ENCODE measurements at regions not wholly inside any gene's neighbourhood (a gene's known extent, or its start where the extent isn't known, plus 50 kb on each side); places are given as distances from the start of the nearest gene placed in this dataset.
A peak's percentile ranks its signal among the peaks of the same experiment; 100 is the strongest.

DNA sequence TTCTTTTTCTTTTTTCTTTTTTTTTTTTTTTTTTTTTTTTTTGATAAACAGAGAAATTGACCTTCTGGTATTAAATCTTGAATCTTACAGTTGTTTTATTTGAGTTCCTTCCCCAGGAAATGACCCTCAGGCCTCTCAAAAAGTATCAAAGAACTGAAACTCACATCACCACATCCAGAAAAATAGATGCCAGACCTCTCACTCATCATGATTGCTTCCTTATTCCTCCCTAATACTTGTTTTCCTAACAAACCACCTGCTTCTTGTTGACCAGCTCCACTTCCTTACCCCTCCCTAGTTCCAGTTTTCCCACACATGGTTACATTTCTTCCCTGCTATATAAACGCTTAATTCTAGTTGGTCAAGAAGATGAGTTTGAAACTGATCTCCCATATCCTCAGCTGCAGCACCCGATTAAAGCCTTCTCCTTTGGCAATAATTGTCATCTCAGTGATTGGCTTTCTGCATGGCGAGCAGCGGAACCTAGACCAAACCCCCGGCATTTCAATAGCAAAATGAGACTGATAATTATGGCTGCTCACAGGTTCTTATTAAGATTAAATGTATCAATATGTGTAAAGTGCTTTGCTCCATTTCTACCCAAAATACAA, 681.1 kb upstream of the AUTS2 start:
- no peaks in the 10 kb centered on the region for H3K9me3 ChIP-seq
- H3K27me3 ChIP-seq: no peaks in the 10 kb centered on the region
- no peaks in the 10 kb centered on the region for H3K36me3 ChIP-seq
- FAIRE-seq (no peak), ATAC-seq (no peak), DNase-seq (no peak)
- TF ChIP-seq, protein P1, sequence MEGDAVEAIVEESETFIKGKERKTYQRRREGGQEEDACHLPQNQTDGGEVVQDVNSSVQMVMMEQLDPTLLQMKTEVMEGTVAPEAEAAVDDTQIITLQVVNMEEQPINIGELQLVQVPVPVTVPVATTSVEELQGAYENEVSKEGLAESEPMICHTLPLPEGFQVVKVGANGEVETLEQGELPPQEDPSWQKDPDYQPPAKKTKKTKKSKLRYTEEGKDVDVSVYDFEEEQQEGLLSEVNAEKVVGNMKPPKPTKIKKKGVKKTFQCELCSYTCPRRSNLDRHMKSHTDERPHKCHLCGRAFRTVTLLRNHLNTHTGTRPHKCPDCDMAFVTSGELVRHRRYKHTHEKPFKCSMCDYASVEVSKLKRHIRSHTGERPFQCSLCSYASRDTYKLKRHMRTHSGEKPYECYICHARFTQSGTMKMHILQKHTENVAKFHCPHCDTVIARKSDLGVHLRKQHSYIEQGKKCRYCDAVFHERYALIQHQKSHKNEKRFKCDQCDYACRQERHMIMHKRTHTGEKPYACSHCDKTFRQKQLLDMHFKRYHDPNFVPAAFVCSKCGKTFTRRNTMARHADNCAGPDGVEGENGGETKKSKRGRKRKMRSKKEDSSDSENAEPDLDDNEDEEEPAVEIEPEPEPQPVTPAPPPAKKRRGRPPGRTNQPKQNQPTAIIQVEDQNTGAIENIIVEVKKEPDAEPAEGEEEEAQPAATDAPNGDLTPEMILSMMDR (IDR thresholded peaks at IDR 0.05): no peak
- H3K4me3 ChIP-seq: no peak overlapping the region
- no peaks in the 10 kb centered on the region for H3K4me1 ChIP-seq
- H3K27ac ChIP-seq: no peak overlapping the region
- intact Hi-C loops (cut with DNase I): no loop called here
- 82 to 95% methylated on average over 5 of the region's 5 CpGs for WGBS, 2 donors

DNA sequence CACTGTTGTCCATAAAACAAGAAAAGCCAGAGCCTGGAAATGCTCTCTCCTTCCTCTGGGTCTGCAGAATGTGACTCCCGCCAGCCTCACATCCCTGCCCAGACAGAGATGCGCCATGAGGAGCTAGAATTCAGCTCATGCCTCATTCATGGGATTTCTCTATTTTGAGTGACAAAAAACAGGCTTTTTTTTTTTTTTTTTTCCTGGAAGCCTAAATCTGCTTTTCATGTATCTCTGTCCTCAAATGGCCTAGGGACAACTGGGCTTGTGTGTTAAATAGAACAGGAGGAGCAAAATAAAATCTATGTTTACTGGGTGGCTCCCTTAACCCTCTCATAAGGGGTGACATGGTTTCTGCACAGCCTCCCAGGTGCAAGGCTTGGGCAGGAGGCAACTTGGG, 679.7 kb upstream of the AUTS2 start:
- intact Hi-C loops (cut with DNase I): no loop called here
- FAIRE-seq (no peak), ATAC-seq (no peak), DNase-seq (no peak)
- Histone ChIP-seq H3K36me3 (no peaks in the 10 kb centered on the region), H3K9me3 (no peaks in the 10 kb centered on the region), H3K4me1 (no peaks in the 10 kb centered on the region), H3K27me3 (no peaks in the 10 kb centered on the region), H3K4me3 (no peak overlapping the region), H3K27ac (no peak overlapping the region)
- WGBS, 2 donors: 66 to 84% methylated on average over 2 of the region's 2 CpGs
- TF ChIP-seq, protein P1 (IDR thresholded peaks at IDR 0.05): no peak

DNA sequence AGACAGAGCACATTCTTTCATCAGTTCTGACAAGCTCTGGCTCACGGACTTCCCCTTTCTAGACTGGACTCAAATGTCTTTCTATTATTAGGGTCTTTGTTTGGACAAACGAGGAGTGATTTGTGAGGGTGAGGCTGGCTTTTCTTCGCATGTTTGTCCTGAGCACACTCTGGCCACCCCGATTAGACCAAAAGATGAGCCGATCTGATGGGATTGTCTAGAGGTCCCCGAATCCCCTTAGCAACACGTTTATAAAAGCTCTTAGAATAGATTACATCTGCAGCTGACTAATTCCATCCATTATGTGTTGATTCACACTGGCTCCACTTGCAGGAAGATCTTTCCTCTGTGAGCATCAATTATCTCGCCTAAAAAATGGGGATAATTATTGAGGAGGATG, 675.4 kb upstream of the AUTS2 start:
- H3K4me3 ChIP-seq: no peak overlapping the region
- no peaks in the 10 kb centered on the region for H3K36me3 ChIP-seq
- H3K9me3 ChIP-seq: no peaks in the 10 kb centered on the region
- intact Hi-C loops (cut with DNase I): no loop called here
- H3K4me1 ChIP-seq: no peaks in the 10 kb centered on the region
- 44 to 57% methylated on average over 8 of the region's 8 CpGs for WGBS, 2 donors
- ATAC-seq: no peak
- DNase-seq: no peak
- no peak for FAIRE-seq
- no peak overlapping the region for H3K27ac ChIP-seq
- no peaks in the 10 kb centered on the region for H3K27me3 ChIP-seq
- TF ChIP-seq, protein P1 (IDR thresholded peaks at IDR 0.05): no peak

DNA sequence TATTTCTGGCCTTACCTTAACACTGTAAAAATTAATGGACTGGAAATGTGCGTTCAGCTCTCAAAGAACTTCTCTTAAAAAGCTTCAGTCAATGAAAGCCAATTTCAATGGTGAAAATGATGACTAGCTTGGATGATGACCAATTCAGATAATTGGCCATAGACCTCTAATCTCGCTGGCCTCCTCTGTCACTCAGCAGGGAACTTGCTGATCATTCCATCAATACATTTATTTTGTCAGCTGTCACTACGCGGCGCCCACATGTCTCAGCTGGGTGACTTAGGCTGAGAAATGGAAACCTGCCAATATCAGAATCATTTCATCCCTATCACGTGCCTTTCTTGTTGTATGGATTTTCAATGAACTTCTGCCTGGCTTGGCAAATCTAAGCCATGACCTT, 673.0 kb upstream of the AUTS2 start:
- Histone ChIP-seq H3K36me3 (no peaks in the 10 kb centered on the region), H3K4me3 (no peak overlapping the region), H3K27ac (no peak overlapping the region), H3K27me3 (no peaks in the 10 kb centered on the region), H3K9me3 (no peaks in the 10 kb centered on the region), H3K4me1 (no peaks in the 10 kb centered on the region)
- intact Hi-C loops (cut with DNase I): no loop called here
- WGBS, 2 donors: 40 to 43% methylated on average over 6 of the region's 6 CpGs
- ATAC-seq (no peak), DNase-seq (no peak), FAIRE-seq (no peak)
- TF ChIP-seq, protein P1 (IDR thresholded peaks at IDR 0.05): no peak

DNA sequence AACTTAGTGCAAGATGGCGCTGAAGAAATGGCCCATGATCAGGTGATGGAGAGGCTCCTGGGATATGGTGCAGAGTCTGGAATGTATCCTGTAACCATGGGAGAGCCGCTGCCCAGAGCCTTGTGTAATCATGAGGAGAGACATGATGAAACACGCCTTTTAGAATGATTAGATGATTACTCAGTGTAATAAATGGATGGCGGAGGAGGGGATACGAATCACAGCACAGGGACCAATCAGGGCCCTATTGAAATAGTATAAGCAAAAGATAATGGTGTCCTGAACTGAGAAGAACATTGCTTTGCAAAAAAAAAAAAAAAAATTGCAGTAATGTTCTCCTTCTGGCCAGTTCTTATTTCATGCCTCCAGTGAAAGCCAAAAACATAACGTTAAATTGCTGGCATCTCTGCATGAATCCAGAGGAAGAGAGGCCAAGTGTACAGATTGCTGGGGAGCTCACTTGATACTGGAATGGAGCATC, 668.5 kb upstream of the AUTS2 start:
- 67 to 77% methylated on average over 6 of the region's 6 CpGs for WGBS, 2 donors
- FAIRE-seq (no peak), DNase-seq (no peak), ATAC-seq (peak in 1 of 4 donors; percentile 56)
- Histone ChIP-seq H3K9me3 (no peaks in the 10 kb centered on the region), H3K4me1 (no peaks in the 10 kb centered on the region), H3K4me3 (no peak overlapping the region), H3K27ac (no peak overlapping the region), H3K27me3 (no peaks in the 10 kb centered on the region), H3K36me3 (no peaks in the 10 kb centered on the region)
- intact Hi-C loops (cut with DNase I): loop anchor here in 1 of 3 donors (5.0 kb wide), 1 partner anchor 313 kb away; no protein-coding TSS in a partner anchor
- TF ChIP-seq, protein P1 (IDR thresholded peaks at IDR 0.05): no peak

All from pancreas (tissue), 10 donors.